Muscle of back (tissue), 3 donors: ENCODE measurements at regions not wholly inside any gene's neighbourhood (a gene's known extent, or its start where the extent isn't known, plus 50 kb on each side); places are given as distances from the start of the nearest gene placed in this dataset.

Experiments used
- DNase-seq, 3 donors: peaks; one replicate each; pipeline versions ENCODE4 v3.0.0 to v3.0.0-alpha.2; 2013

DNA sequence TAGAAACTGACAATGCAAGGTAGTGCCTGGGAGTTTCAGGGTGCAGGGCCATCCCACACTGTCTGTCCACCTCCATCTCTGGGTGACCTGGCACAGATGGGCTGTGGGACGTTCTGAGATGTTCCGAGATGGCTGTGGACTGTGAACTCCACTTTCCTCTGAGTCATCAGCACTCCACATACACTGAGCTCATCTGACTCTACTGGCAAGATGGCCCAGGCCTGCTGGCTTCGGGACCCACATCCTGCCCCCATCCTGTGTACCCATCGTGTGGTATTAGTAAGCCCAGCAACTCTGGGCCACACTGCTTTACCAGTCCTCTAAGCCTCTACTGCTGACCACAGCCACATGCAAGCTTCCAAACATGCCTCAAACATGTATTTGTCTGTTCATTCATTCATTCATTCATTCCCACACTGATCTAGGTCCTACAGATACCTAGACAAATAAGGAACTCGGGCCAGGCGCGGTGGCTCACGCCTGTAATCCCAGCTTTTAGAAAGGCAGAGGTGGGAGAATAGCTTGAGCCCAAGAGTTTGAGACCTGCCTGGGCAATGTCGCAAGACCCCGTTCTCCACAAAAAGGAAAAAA lies 124.8 kb upstream of the CXCR4 start:
- no peak for DNase-seq

GRCh38 chr2:136242100-136242499 lies 124.2 kb upstream of the CXCR4 start:
- DNase-seq: no peak

- DNase-seq: no peak
These were observed 121.2 kb upstream of the CXCR4 start for GRCh38 chr2:136239079-136239685.

- DNase-seq: peak in 1 of 3 donors; percentile 57
These were observed 120.5 kb upstream of the CXCR4 start for GRCh38 chr2:136238286-136239078.

- DNase-seq: no peak
These were observed 118.1 kb upstream of the CXCR4 start for GRCh38 chr2:136236019-136236418.

GRCh38 chr2:136235546-136235945 lies 117.6 kb upstream of the CXCR4 start:
- DNase-seq: no peak

DNA sequence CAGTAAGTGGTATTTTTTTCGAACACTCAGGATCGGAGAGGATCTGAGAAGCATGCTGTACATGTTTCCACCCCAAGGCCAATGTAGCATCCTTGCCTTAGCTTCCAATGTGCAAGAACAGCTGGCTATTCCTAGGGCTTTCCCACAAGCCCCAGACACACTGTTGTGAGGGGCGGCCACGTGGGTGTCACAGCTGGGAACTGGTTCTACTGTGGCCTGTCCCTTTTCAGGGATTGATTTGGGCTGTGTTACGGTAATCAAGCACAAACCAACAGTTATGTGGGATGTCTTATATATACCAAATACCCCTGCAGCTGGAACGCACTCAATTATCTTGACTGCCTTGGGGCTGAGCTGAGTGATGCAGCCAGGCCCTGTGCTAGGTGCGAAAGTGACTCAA lies 116.3 kb upstream of the CXCR4 start:
- DNase-seq: no peak

DNA sequence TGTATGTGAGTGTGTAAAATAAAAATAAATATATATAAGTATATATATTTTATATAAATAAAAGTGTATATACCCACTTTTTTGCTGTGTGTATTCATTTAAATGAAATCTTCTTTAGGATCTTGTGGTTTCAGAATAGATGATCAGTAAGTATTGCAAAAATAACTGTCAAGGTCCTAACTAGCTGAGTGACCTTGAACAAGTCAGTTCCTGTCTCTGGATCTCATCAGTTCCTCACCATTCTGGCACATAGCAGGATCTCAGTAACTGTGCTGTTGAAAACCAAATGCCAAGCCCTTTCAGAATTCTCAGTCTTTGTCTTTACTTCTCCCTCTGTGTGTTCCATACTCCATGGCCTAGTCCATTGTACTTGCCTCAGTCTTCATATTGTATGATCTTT lies 115.3 kb upstream of the CXCR4 start:
- DNase-seq: no peak

- DNase-seq: no peak
These were observed 114.7 kb upstream of the CXCR4 start for GRCh38 chr2:136232456-136233172.

- no peak for DNase-seq
These were observed 112.5 kb upstream of the CXCR4 start for GRCh38 chr2:136230464-136230863.

DNA sequence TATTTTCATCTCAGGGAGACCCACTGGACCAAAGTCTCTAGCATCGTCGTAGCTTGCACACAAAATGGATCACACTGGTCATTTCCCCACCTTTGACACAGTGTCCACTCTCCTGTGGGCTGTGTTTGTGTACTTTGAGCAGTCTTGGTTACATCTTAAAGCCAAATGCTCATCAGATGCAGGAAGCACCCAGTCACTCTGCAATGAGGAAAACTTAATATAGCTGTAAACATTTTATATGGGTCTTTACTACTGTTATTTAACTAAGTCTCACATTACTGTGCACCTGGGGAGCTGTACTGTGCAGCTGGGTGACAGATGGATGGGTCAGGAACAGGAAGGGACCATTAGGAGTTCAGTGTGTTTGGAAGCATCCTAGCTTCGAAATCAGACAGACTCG lies 109.0 kb upstream of the CXCR4 start:
- DNase-seq: no peak

- peak in 2 of 3 donors; percentile 30 to 59 for DNase-seq
These were observed 108.2 kb upstream of the CXCR4 start for GRCh38 chr2:136225950-136226835.

DNA sequence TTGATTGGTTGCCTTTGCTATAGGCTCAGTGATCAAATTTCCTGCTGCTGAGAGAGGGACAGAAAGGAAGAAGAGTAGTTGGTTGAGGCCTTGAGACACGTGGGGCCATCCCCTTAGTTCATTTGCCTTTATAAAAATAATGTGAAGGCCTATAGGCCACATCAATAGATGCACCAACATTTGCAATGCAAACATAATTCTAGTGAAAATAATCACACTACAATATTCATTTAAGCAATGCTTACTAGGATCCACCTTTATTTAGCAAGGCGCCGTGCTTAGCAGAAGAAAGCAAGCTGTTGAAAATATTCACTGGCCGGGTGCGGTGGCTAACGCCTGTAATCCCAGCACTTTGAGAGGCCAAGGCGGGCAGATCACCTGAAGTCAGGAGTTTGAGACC lies 105.3 kb upstream of the CXCR4 start:
- no peak for DNase-seq

- DNase-seq: no peak
These were observed 104.9 kb upstream of the CXCR4 start for GRCh38 chr2:136222862-136223261.

- no peak for DNase-seq
These were observed 103.1 kb upstream of the CXCR4 start for GRCh38 chr2:136221026-136221425.

GRCh38 chr2:136219963-136220362 lies 102.0 kb upstream of the CXCR4 start:
- no peak for DNase-seq

DNA sequence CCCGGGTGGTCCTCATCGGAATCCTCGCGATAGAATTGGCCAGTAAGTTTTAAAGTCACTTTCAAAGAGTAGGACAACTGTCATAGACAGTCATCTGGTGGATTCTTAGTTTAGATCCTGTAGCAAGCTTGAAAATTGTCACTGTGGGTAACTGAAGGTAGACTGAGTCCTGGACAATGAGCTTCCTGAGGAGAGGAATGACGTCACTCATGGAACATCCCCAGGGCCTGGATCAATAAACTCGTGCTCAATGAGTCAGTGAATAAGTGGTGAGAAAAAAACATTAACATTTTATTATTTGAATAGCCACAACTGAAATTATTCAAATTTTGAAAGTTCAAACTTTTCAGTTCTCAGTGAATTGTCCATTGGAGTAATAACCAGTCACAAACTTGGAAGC lies 101.4 kb upstream of the CXCR4 start:
- DNase-seq: no peak

DNA sequence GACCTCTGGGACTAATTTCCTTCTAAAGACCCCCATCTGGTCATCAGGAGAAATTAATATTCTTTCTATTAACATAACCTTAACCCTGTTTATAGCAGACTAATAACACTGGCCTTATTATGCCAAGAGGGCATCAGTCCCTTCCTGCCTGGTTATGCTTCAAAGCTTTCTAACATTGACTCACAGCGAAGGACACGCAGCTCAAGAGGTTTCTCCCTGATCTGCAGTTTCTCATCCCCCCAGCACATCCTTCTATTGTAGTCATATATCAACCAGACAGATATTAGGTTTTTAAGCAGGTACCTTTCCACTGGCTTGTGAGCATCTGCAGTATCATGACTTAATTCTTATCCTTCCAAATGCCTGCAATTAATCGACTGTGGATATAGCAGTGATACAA lies 100.0 kb upstream of the CXCR4 start:
- DNase-seq: no peak

GRCh38 chr2:136215908-136216472 lies 98.0 kb upstream of the CXCR4 start:
- DNase-seq: no peak

GRCh38 chr2:136215449-136215848 lies 97.5 kb upstream of the CXCR4 start:
- no peak for DNase-seq
